HCT116 (cell line): ENCODE measurements at regions not wholly inside any gene's neighbourhood (a gene's known extent, or its start where the extent isn't known, plus 50 kb on each side); places are given as distances from the start of the nearest gene placed in this dataset.

Source experiments
- ATAC-seq: fragments of 200-7000 bp; cut with Tn5 transposase; 2 replicates; pipeline ENCODE4 v1.9.1; 2020; ENCODE audit warnings: mild to moderate bottlenecking, moderate library complexity
- BruUV-seq: library from RNA; stranded (reverse); fragments of 400-500 nt; replicated peaks from 2 replicates; lab custom pipeline; 2021; lab: Mats Ljungman, UMichigan
- CTCF ChIA-PET: fragments of 300-600 bp; sonication (Branson Sonifier 250); formaldehyde crosslinking; loops from one replicate; lab custom pipeline; 2021; ENCODE audit warnings: antibody characterized with exemption; lab: Charles Lee
- POLR2A ChIA-PET: fragments of 300-600, 350-600 bp; sonication (Branson Sonifier 250); formaldehyde crosslinking; loops from one replicate; lab custom pipeline; 2021; ENCODE audit warnings: antibody characterized with exemption; lab: Charles Lee
- RAD21 ChIA-PET, 2 experiments: fragments of 300-600 bp; sonication (Branson Sonifier 250); formaldehyde crosslinking; loops; one replicate each; lab custom pipeline; 2023; ENCODE audit warnings: low total read pairs in 2 of 2; ENCODE audit not compliant: uncharacterized antibody in 2 of 2, unreplicated experiment in 2 of 2, low non-redundant PET in 1 of 2; lab: Charles Lee
- DNase-seq: peaks from one replicate; pipeline ENCODE4 v3.0.0-alpha.2; 2010; ENCODE audit warnings: low read depth, low spot score
- H2AFZ ChIP-seq: fragments of 200-600 bp; shearing (Covaris generic), sonication (generic); 2 replicates; pipeline ENCODE4 v1.6.1; 2017; ENCODE audit warnings: low read depth, mixed run types, mixed read lengths, antibody characterized with exemption, low read length; ENCODE audit not compliant: poor library complexity, severe bottlenecking
- H3K27ac ChIP-seq: 2 replicates; pipeline ENCODE4 v1.5.1; 2012; ENCODE audit warnings: low read depth, low read length
- H3K27me3 ChIP-seq: fragments of 200-600 bp; sonication (generic); 2 replicates; pipeline ENCODE4 v1.6.1; 2016; ENCODE audit warnings: mixed run types, low read length, mixed read lengths; ENCODE audit not compliant: insufficient read depth
- H3K36me3 ChIP-seq, 2 experiments: fragments of 200-500 bp in 1 of 2; fragments of 200-600 bp in 1 of 2; sonication (Bioruptor generic) in 1 of 2; sonication (generic) in 1 of 2; 2 replicates each; pipeline versions ENCODE4 v1.5.1 to v1.6.1; 2014 to 2016; ENCODE audit warnings: low read length in 2 of 2, inconsistent platforms in 1 of 2, mixed read lengths in 1 of 2, mixed run types in 1 of 2; ENCODE audit not compliant: insufficient read depth in 2 of 2, control insufficient read depth in 1 of 2
- H3K4me1 ChIP-seq, 2 experiments: fragments of 200-600 bp in 1 of 2; sonication (generic) in 1 of 2; 2 replicates each; pipeline versions ENCODE4 v1.5.1 to v1.6.1; 2012 to 2017; ENCODE audit warnings: low read length in 2 of 2, inconsistent platforms in 1 of 2, mild to moderate bottlenecking in 1 of 2, mixed read lengths in 1 of 2, mixed run types in 1 of 2, moderate library complexity in 1 of 2; ENCODE audit not compliant: insufficient read depth in 2 of 2, control insufficient read depth in 1 of 2
- H3K4me2 ChIP-seq: fragments of 200-600 bp; sonication (generic); 2 replicates; pipeline ENCODE4 v1.6.1; 2017; ENCODE audit warnings: mixed run types, low read length, mixed read lengths
- H3K4me3 ChIP-seq, 2 experiments: fragments of 200-600 bp in 1 of 2; sonication (generic) in 1 of 2; replicated peaks in 1 of 2; 2 replicates each; pipeline ENCODE4 v1.5.1; 2011 to 2016; ENCODE audit warnings: low read length in 2 of 2, control low read depth in 1 of 2, low read depth in 1 of 2, mild to moderate bottlenecking in 1 of 2, mixed read lengths in 1 of 2, mixed run types in 1 of 2
- H3K79me2 ChIP-seq: fragments of 200-600 bp; sonication (generic); 2 replicates; pipeline ENCODE4 v1.6.1; 2017; ENCODE audit warnings: mild to moderate bottlenecking, mixed run types, low read length, moderate library complexity, mixed read lengths; ENCODE audit not compliant: insufficient read depth
- H3K9ac ChIP-seq: fragments of 200-600 bp; sonication (generic); 2 replicates; pipeline ENCODE4 v1.6.1; 2016; ENCODE audit warnings: low read length, mixed read lengths
- H3K9me2 ChIP-seq: fragments of 200-600 bp; sonication (generic), shearing (Covaris generic); 2 replicates; pipeline ENCODE4 v1.6.1; 2017; ENCODE audit warnings: mixed run types, mild to moderate bottlenecking, moderate library complexity; ENCODE audit not compliant: insufficient read depth
- H3K9me3 ChIP-seq, 2 experiments: fragments of 200-500 bp in 1 of 2; fragments of 200-600 bp in 1 of 2; sonication (Bioruptor generic) in 1 of 2; sonication (generic) in 1 of 2; 2 replicates each; pipeline ENCODE4 v1.6.1; 2014 to 2017; ENCODE audit warnings: low read length in 2 of 2, mixed read lengths in 2 of 2, inconsistent platforms in 1 of 2, low read depth in 1 of 2, mild to moderate bottlenecking in 1 of 2, mixed run types in 1 of 2, moderate library complexity in 1 of 2; ENCODE audit not compliant: control insufficient read depth in 1 of 2, insufficient read depth in 1 of 2
- H4K20me1 ChIP-seq: fragments of 200-600 bp; sonication (generic), shearing (Covaris generic); 2 replicates; pipeline ENCODE4 v1.6.1; 2017; ENCODE audit warnings: mixed run types, mild to moderate bottlenecking, moderate library complexity; ENCODE audit not compliant: insufficient read depth
- CBX3 ChIP-seq: IDR thresholded peaks from 2 replicates; pipeline ENCODE4 v1.6.1; 2012; ENCODE audit warnings: low read depth
- CTCF ChIP-seq, 3 experiments: fragments of 200-600 bp in 1 of 3; sonication (generic) in 1 of 3; IDR thresholded peaks in 2 of 3; conservative IDR thresholded peaks in 1 of 3; 2 replicates each; pipeline ENCODE4 v1.5.1; 2012 to 2017; ENCODE audit warnings: low read depth in 2 of 3, low read length in 2 of 3, antibody characterized with exemption in 1 of 3, borderline replicate concordance in 1 of 3, control low read depth in 1 of 3, mild to moderate bottlenecking in 1 of 3, mixed read lengths in 1 of 3, mixed run types in 1 of 3, moderate library complexity in 1 of 3; ENCODE audit not compliant: insufficient read depth in 1 of 3
- EGR1 ChIP-seq: IDR thresholded peaks from 2 replicates; pipeline ENCODE4 v1.6.1; 2012; ENCODE audit warnings: low read depth
- ELF1 ChIP-seq: IDR thresholded peaks from 2 replicates; pipeline ENCODE4 v1.6.1; 2012; ENCODE audit warnings: low read depth, borderline replicate concordance
- JUND ChIP-seq: IDR thresholded peaks from 2 replicates; pipeline ENCODE4 v1.6.1; 2012
- RAD21 ChIP-seq: IDR thresholded peaks from 2 replicates; pipeline ENCODE4 v1.6.1; 2012; ENCODE audit warnings: low read depth, mild to moderate bottlenecking
- SRF ChIP-seq: IDR thresholded peaks from 2 replicates; pipeline ENCODE4 v1.6.1; 2012; ENCODE audit warnings: low read depth
- TCF7L2 ChIP-seq: IDR thresholded peaks from 2 replicates; pipeline ENCODE4 v1.7.0; 2011; ENCODE audit warnings: borderline replicate concordance, inconsistent platforms; ENCODE audit not compliant: insufficient read depth, insufficient read length; ENCODE audit errors: extremely low read depth
- ZNF274 ChIP-seq: fragments of 200-500 bp; sonication (Bioruptor generic); IDR thresholded peaks from 2 replicates; pipeline ENCODE4 v1.6.1; 2014; ENCODE audit warnings: mild to moderate bottlenecking, low read depth, low read length, inconsistent platforms
- intact Hi-C: fragments of 100-400 bp; cut with micrococcal nuclease; formaldehyde crosslinking; loops from 2 replicates; pipeline ENCODE4 v1.10.0; 2022
- TF ChIP-seq, protein P1 (sequence below): IDR thresholded peaks from 2 replicates; pipeline ENCODE4 v1.6.1; 2012; ENCODE audit warnings: low read depth

- Histone ChIP-seq H3K4me3 (no peak overlapping the region), H2AFZ (no peak overlapping the region), H3K9me3 (no peaks in the 10 kb centered on the region), H4K20me1 (no peaks in the 10 kb centered on the region), H3K9ac (no peak overlapping the region), H3K27ac (no peak overlapping the region), H3K27me3 (no peaks in the 10 kb centered on the region), H3K4me1 (no peaks in the 10 kb centered on the region), H3K9me2 (no peaks in the 10 kb centered on the region), H3K4me2 (no peak overlapping the region), H3K36me3 (no peaks in the 10 kb centered on the region), H3K79me2 (no peaks in the 10 kb centered on the region)
- DNase-seq (peak; percentile 63), ATAC-seq (peak; percentile 87)
- ChIA-PET CTCF (interaction anchor here (0.7 to 2.0 kb wide), 12 partner anchors 19 to 650 kb away, joined by 3 to 31 read pairs (median 4); partner anchors contain the start of gene EDN1), RAD21 (interaction anchor here (0.7 to 1.2 kb wide), 3 partner anchors 578 to 579 kb away, joined by 4 to 6 read pairs (median 4); no protein-coding TSS in a partner anchor), POLR2A (interaction anchor here (1.3 kb wide), 1 partner anchor 578 kb away, joined by 4 read pairs; no protein-coding TSS in a partner anchor)
- TF ChIP-seq RAD21 = peak; percentile 87
- 0 out of 2 replicates have a peak, but pooled peaks have one; percentile 31 for TF ChIP-seq CBX3
- TF ChIP-seq CTCF (IDR thresholded peaks at IDR 0.05 in 2 of 3, conservative IDR thresholded peaks at IDR 0.05 in 1 of 3; ENCODE audit: borderline replicate concordance in 1 of 3, insufficient read depth in 1 of 3, low read depth in 2 of 3, low read length in 2 of 3) = peak; percentile 74 to 99 (median 77)
- TF ChIP-seq ELF1 = no peak
- no TSS peak for BruUV-seq
- intact Hi-C loops = loop anchor here (1.0 to 10.0 kb wide), 6 partner anchors 83 to 649 kb away; partner anchors contain the start of gene HIVEP1
Measured at GRCh38 chr6:12233693-12234571, 56.2 kb upstream of the EDN1 start.

GRCh38 chr6:12235341-12235740 is 54.8 kb upstream of the EDN1 start:
- H3K9ac ChIP-seq = no peak overlapping the region
- no peak overlapping the region for H2AFZ ChIP-seq
- RAD21 ChIA-PET = interaction anchor here in 1 of 2 experiments (0.6 kb wide), 1 partner anchor 12 kb away, joined by 4 read pairs; no protein-coding TSS in a partner anchor
- no peaks in the 10 kb centered on the region for H3K79me2 ChIP-seq
- ATAC-seq (no peak), DNase-seq (no peak)
- no peak overlapping the region for H3K4me3 ChIP-seq
- H3K4me1 ChIP-seq = no peaks in the 10 kb centered on the region
- POLR2A ChIA-PET = no interaction called here
- CTCF ChIA-PET = no interaction called here
- H4K20me1 ChIP-seq = no peaks in the 10 kb centered on the region
- no peaks in the 10 kb centered on the region for H3K36me3 ChIP-seq
- no peak overlapping the region for H3K4me2 ChIP-seq
- H3K27ac ChIP-seq = no peak overlapping the region
- intact Hi-C loops = loop anchor here (2.0 to 10.0 kb wide), 3 partner anchors 85 to 369 kb away; partner anchors contain the start of gene HIVEP1
- H3K9me3 ChIP-seq = no peaks in the 10 kb centered on the region
- H3K9me2 ChIP-seq = no peaks in the 10 kb centered on the region
- BruUV-seq = no TSS peak
- no peaks in the 10 kb centered on the region for H3K27me3 ChIP-seq
- no peak for TF ChIP-seq RAD21
- TF ChIP-seq ELF1 = no peak
- TF ChIP-seq SRF = no peak
- TF ChIP-seq JUND = no peak
- TF ChIP-seq ZNF274 = no peak
- no peak for TF ChIP-seq TCF7L2
- TF ChIP-seq, protein P1, sequence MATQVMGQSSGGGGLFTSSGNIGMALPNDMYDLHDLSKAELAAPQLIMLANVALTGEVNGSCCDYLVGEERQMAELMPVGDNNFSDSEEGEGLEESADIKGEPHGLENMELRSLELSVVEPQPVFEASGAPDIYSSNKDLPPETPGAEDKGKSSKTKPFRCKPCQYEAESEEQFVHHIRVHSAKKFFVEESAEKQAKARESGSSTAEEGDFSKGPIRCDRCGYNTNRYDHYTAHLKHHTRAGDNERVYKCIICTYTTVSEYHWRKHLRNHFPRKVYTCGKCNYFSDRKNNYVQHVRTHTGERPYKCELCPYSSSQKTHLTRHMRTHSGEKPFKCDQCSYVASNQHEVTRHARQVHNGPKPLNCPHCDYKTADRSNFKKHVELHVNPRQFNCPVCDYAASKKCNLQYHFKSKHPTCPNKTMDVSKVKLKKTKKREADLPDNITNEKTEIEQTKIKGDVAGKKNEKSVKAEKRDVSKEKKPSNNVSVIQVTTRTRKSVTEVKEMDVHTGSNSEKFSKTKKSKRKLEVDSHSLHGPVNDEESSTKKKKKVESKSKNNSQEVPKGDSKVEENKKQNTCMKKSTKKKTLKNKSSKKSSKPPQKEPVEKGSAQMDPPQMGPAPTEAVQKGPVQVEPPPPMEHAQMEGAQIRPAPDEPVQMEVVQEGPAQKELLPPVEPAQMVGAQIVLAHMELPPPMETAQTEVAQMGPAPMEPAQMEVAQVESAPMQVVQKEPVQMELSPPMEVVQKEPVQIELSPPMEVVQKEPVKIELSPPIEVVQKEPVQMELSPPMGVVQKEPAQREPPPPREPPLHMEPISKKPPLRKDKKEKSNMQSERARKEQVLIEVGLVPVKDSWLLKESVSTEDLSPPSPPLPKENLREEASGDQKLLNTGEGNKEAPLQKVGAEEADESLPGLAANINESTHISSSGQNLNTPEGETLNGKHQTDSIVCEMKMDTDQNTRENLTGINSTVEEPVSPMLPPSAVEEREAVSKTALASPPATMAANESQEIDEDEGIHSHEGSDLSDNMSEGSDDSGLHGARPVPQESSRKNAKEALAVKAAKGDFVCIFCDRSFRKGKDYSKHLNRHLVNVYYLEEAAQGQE = no peak
- TF ChIP-seq EGR1 = no peak
